Stimulated activated naive CD4-positive, alpha-beta T cell (primary cell): ENCODE measurements at regions not wholly inside any gene's neighbourhood (a gene's known extent, or its start where the extent isn't known, plus 50 kb on each side); places are given as distances from the start of the nearest gene placed in this dataset.

Source experiments
- DNase-seq, 6 experiments: peaks; one replicate each; lab custom pipeline; 2025; lab: John Stamatoyannopoulos, UW

- DNase-seq, result no peak
These were observed 171.6 kb upstream of the PDZRN3 start for GRCh38 chr3:73796382-73796781.

- DNase-seq, result no peak
These were observed 166.6 kb upstream of the PDZRN3 start for GRCh38 chr3:73791356-73791755.

GRCh38 chr3:73789825-73790444 lies 165.2 kb upstream of the PDZRN3 start:
- DNase-seq, result no peak

- DNase-seq, result no peak
These were observed 162.9 kb upstream of the PDZRN3 start for GRCh38 chr3:73787620-73788019.

GRCh38 chr3:73786998-73787397 lies 162.3 kb upstream of the PDZRN3 start:
- no peak for DNase-seq

GRCh38 chr3:73786321-73786807 lies 161.6 kb upstream of the PDZRN3 start:
- no peak for DNase-seq

- DNase-seq, result no peak
These were observed 160.1 kb upstream of the PDZRN3 start for GRCh38 chr3:73784686-73785392.

GRCh38 chr3:73783811-73784210 lies 159.1 kb upstream of the PDZRN3 start:
- no peak for DNase-seq

GRCh38 chr3:73781541-73781940 lies 156.8 kb upstream of the PDZRN3 start:
- no peak for DNase-seq

- DNase-seq, result no peak
These were observed 149.9 kb upstream of the PDZRN3 start for GRCh38 chr3:73774645-73775044.

- DNase-seq, result no peak
These were observed 148.5 kb upstream of the PDZRN3 start for GRCh38 chr3:73773233-73773632.

- DNase-seq, result no peak
These were observed 147.5 kb upstream of the PDZRN3 start for GRCh38 chr3:73772076-73772886.

- DNase-seq, result no peak
These were observed 144.0 kb upstream of the PDZRN3 start for GRCh38 chr3:73768524-73769308.

GRCh38 chr3:73766599-73767381 lies 142.0 kb upstream of the PDZRN3 start:
- no peak for DNase-seq

GRCh38 chr3:73765878-73766545 lies 141.3 kb upstream of the PDZRN3 start:
- no peak for DNase-seq

- no peak for DNase-seq
These were observed 138.1 kb upstream of the PDZRN3 start for GRCh38 chr3:73762855-73763254.

GRCh38 chr3:73759297-73759711 lies 134.6 kb upstream of the PDZRN3 start:
- no peak for DNase-seq

- DNase-seq, result no peak
These were observed 132.8 kb upstream of the PDZRN3 start for GRCh38 chr3:73757536-73757935.

- no peak for DNase-seq
These were observed 129.2 kb upstream of the PDZRN3 start for GRCh38 chr3:73753985-73754384.

GRCh38 chr3:73752338-73752737 lies 127.6 kb upstream of the PDZRN3 start:
- no peak for DNase-seq

- DNase-seq, result no peak
These were observed 121.9 kb upstream of the PDZRN3 start for GRCh38 chr3:73746623-73747022.
